Choroid plexus epithelial cell (primary cell): ENCODE measurements at regions not wholly inside any gene's neighbourhood (a gene's known extent, or its start where the extent isn't known, plus 50 kb on each side); places are given as distances from the start of the nearest gene placed in this dataset.

Experiments used
- DNase-seq: peaks from one replicate; pipeline ENCODE4 v3.0.0-alpha.2; 2010; ENCODE audit warnings: low read depth
- H3K4me3 ChIP-seq: 2 replicates; pipeline ENCODE4 v1.5.1; 2011; ENCODE audit warnings: low read depth, mild to moderate bottlenecking, control low read depth, low read length, moderate library complexity
- TF ChIP-seq, protein P1 (sequence below): conservative IDR thresholded peaks from 2 replicates; pipeline ENCODE4 v1.5.1; 2011; ENCODE audit warnings: low read depth, mild to moderate bottlenecking, control low read depth, inconsistent platforms, low read length, moderate library complexity

DNA sequence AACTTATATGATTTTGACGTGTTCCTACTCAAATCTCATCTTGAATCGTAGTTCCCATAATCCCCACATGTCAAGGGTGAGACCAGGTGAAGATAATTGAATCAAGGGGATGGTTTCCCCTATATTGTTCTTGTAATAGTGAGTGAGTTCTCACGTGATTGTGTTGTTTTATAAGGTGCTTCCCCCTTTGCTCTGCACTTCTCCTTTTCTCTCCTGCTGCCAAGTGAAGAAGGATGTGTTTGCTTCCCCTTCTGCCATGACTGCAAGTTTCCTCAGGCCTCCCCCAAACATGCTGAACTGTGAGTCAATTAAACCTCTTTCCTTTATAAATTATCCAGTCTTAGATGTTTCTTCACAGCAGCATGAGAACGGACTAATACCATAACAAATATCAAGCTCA, 83.2 kb downstream of the MANEA start:
- no peak overlapping the region for H3K4me3 ChIP-seq
- DNase-seq, result no peak
- TF ChIP-seq, protein P1, sequence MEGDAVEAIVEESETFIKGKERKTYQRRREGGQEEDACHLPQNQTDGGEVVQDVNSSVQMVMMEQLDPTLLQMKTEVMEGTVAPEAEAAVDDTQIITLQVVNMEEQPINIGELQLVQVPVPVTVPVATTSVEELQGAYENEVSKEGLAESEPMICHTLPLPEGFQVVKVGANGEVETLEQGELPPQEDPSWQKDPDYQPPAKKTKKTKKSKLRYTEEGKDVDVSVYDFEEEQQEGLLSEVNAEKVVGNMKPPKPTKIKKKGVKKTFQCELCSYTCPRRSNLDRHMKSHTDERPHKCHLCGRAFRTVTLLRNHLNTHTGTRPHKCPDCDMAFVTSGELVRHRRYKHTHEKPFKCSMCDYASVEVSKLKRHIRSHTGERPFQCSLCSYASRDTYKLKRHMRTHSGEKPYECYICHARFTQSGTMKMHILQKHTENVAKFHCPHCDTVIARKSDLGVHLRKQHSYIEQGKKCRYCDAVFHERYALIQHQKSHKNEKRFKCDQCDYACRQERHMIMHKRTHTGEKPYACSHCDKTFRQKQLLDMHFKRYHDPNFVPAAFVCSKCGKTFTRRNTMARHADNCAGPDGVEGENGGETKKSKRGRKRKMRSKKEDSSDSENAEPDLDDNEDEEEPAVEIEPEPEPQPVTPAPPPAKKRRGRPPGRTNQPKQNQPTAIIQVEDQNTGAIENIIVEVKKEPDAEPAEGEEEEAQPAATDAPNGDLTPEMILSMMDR, result no peak

GRCh38 chr6:95670011-95670463, 92.7 kb downstream of the MANEA start:
- no peak for DNase-seq
- TF ChIP-seq, protein P1, result no peak
- no peak overlapping the region for H3K4me3 ChIP-seq

GRCh38 chr6:95676011-95676628, 98.8 kb downstream of the MANEA start:
- DNase-seq, result no peak
- TF ChIP-seq, protein P1, result no peak
- H3K4me3 ChIP-seq, result no peak overlapping the region

GRCh38 chr6:95679981-95680380, 102.6 kb downstream of the MANEA start:
- TF ChIP-seq, protein P1, result no peak
- H3K4me3 ChIP-seq, result no peak overlapping the region
- no peak for DNase-seq

DNA sequence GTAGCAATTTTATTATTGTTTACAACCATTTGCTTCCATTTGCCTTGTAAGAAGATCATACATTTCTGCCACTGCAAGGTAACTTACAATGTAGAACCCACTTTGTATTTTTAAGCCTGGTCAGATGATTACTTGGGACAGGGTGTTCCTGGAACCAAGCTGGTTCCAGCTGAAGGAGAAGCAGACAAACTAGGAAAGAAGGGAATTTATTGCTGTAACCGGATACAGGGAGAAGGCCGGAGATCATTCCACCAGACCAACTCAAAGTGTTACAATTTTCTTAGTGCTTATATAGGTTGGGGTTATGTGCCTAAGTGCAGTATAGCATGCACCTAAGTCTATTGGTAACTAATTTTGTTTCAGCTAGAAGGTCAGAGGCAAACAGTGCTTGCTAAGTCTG, 104.4 kb downstream of the MANEA start:
- no peak overlapping the region for H3K4me3 ChIP-seq
- DNase-seq, result no peak
- TF ChIP-seq, protein P1, result no peak

DNA sequence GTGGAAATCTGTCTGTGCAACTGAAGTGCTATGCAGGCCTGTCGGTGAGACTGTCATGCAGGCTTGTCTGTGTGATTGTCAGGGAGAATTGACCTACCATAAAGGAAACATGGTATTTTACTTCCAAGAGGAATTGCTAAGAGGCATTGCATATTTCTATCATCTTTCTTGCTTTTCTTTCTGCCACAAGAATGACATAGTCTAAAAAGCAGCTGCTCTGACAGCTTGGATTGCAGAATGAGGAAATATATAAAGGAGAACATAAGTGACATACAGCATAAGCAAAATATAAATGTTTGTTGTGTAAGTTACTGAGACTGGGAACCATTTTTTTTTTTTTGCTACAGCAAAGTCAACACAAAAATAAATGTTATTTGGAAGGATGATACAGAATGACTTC, 105.1 kb downstream of the MANEA start:
- no peak for DNase-seq
- H3K4me3 ChIP-seq, result no peak overlapping the region
- TF ChIP-seq, protein P1, result no peak

DNA sequence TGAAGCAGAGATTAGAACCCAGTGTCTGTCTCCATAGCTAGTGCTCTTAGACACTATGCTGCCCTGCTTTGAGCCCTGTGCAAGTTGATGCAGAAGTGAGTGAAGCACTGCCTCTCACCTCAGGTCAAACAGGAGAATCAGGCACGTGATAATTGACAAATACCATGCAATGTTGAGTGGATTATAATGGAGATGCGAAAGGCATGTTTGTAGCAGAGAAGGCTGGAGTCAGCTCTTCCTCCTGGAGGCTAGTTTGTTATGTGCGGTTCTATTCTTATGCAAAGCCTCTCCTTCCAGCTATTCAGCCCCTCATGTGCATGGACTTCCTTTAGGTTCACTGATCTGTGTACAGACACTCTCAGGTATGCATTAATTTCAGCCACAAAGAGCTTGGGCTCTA, 108.5 kb downstream of the MANEA start:
- TF ChIP-seq, protein P1, result no peak
- no peak for DNase-seq
- no peak overlapping the region for H3K4me3 ChIP-seq
